ENCODE measurements at regions not wholly inside any gene's neighbourhood (a gene's known extent, or its start where the extent isn't known, plus 50 kb on each side); places are given as distances from the start of the nearest gene placed in this dataset.

- H3K27ac ChIP-seq (ENCODE audit: extremely low read depth, low read depth, low read length): no peak overlapping the region
- H3K79me2 ChIP-seq (ENCODE audit: control insufficient read depth, insufficient read depth, low read length): no peaks in the 10 kb centered on the region
- no peaks in the 10 kb centered on the region for H3K9me1 ChIP-seq (ENCODE audit: control insufficient read depth, insufficient read depth, low read length)
- in situ Hi-C loops (cut with MboI) (no loop called here), intact Hi-C loops (cut with micrococcal nuclease) (no loop called here)
- no peak for DNase-seq (ENCODE audit: extremely low read depth in 1 of 4, low spot score in 3 of 4)
- TF ChIP-seq LCOR (CRISPR knock-in tag; IDR thresholded peaks at IDR 0.05): no peak
- TF ChIP-seq KDM4B (IDR thresholded peaks at IDR 0.05; ENCODE audit: borderline replicate concordance in 2 of 2, low read depth in 1 of 2): no peak
- TF ChIP-seq NCOA2 (IDR thresholded peaks at IDR 0.05; ENCODE audit: partially characterized antibody in 2 of 2): no peak
- TF ChIP-seq SIX5 (IDR thresholded peaks at IDR 0.05; ENCODE audit: borderline replicate concordance in 1 of 2, insufficient read depth in 1 of 2, low read depth in 1 of 2, low read length in 2 of 2): no peak
- no peak for TF ChIP-seq ZNF197 (CRISPR knock-in tag; IDR thresholded peaks at IDR 0.05; ENCODE audit: low read depth)
- TF ChIP-seq ZNF507 (tag; conservative IDR thresholded peaks at IDR 0.05): no peak
- TF ChIP-seq SRF (CRISPR knock-in tag; IDR thresholded peaks at IDR 0.05): no peak
- no peak for TF ChIP-seq HOXB6 (CRISPR knock-in tag; IDR thresholded peaks at IDR 0.05; ENCODE audit: borderline replicate concordance)
- TF ChIP-seq RAD51 (IDR thresholded peaks at IDR 0.05; ENCODE audit: borderline replicate concordance, low read depth): no peak
- TF ChIP-seq PATZ1 (CRISPR knock-in tag; IDR thresholded peaks at IDR 0.05; ENCODE audit: borderline replicate concordance): no peak
- H3K36me3 ChIP-seq (ENCODE audit: control insufficient read depth, insufficient read depth, low read length): no peaks in the 10 kb centered on the region
- WGBS (ENCODE audit: insufficient coverage, low coverage, missing lambda C conversion rate): 0% methylated on average over 1 of the region's 1 CpG
- no peaks in the 10 kb centered on the region for H3K9me3 ChIP-seq (replicated peaks; ENCODE audit: control insufficient read depth, insufficient read depth, low read depth, low read length)
- no peak overlapping the region for H3K9ac ChIP-seq (ENCODE audit: insufficient read depth in 1 of 2, low read depth in 2 of 2, low read length in 2 of 2)
- ATAC-seq: no peak
- no peaks in the 10 kb centered on the region; a peak in 1 of 5 replicates for H3K27me3 ChIP-seq (ENCODE audit: control insufficient read depth in 2 of 2, insufficient read depth in 2 of 2, low read length in 2 of 2)
- ChIA-PET POLR2A (no interaction called here), CTCF (ENCODE audit: low intra/inter-chr PET ratio) (no interaction called here)
- no peak overlapping the region for H3K4me2 ChIP-seq (ENCODE audit: insufficient read depth, low read length)
- no peak for FAIRE-seq
- H3K4me1 ChIP-seq (replicated peaks in 1 of 2; ENCODE audit: control insufficient read depth in 2 of 2, insufficient read depth in 2 of 2, low read length in 2 of 2): no peaks in the 10 kb centered on the region
- no peak overlapping the region for H2AFZ ChIP-seq (ENCODE audit: low read depth, low read length)
- no peak overlapping the region for H3K4me3 ChIP-seq
- no peaks in the 10 kb centered on the region for H4K20me1 ChIP-seq (replicated peaks; ENCODE audit: control insufficient read depth, insufficient read depth, low read length)
- no TSS peak for BruUV-seq (replicated peaks)
These were observed 67.0 kb upstream of the MTNR1B start for GRCh38 chr11:92902417-92902816.

Data from K562 (cell line).